SK-N-SH (cell line): ENCODE measurements at regions not wholly inside any gene's neighbourhood (a gene's known extent, or its start where the extent isn't known, plus 50 kb on each side); places are given as distances from the start of the nearest gene placed in this dataset.

Experiments used
- ELF1 ChIP-seq: IDR thresholded peaks from 2 replicates; pipeline ENCODE4 v1.4.0; 2012
- GABPA ChIP-seq: IDR thresholded peaks from 2 replicates; pipeline ENCODE4 v1.4.0; 2012; ENCODE audit warnings: low read depth, mild to moderate bottlenecking
- JUND ChIP-seq: IDR thresholded peaks from 2 replicates; pipeline ENCODE4 v1.4.0; 2012
- MEF2A ChIP-seq: IDR thresholded peaks from 2 replicates; pipeline ENCODE4 v1.4.0; 2012; ENCODE audit warnings: low read depth, borderline replicate concordance
- RFX5 ChIP-seq: IDR thresholded peaks from 2 replicates; pipeline ENCODE4 v1.6.1; 2012; ENCODE audit warnings: mild to moderate bottlenecking, improper control_type of control experiment, low read length
- TF ChIP-seq, protein P1 (sequence below): IDR thresholded peaks from 2 replicates; pipeline ENCODE4 v1.6.1; 2012; ENCODE audit warnings: mild to moderate bottlenecking, low read depth, low read length, moderate library complexity
- TF ChIP-seq, protein P2 (sequence below): fragments of 200-600 bp; sonication (generic); IDR thresholded peaks from 2 replicates; pipeline ENCODE4 v1.6.1; 2017; ENCODE audit warnings: antibody characterized with exemption, mild to moderate bottlenecking, moderate library complexity
- TF ChIP-seq, protein P3 (sequence below): IDR thresholded peaks from 2 replicates; pipeline ENCODE4 v1.4.0; 2012; ENCODE audit warnings: low read depth
- TF ChIP-seq, protein P4 (sequence below): fragments of 150-350 bp; IDR thresholded peaks from 2 replicates; pipeline ENCODE4 v1.6.1; 2016; ENCODE audit warnings: mild to moderate bottlenecking, low read depth, low read length
- TF ChIP-seq, protein P5 (sequence below): fragments of 150-350 bp; IDR thresholded peaks from 2 replicates; pipeline ENCODE4 v1.6.1; 2017; ENCODE audit warnings: antibody characterized with exemption, low read length, low read depth, borderline replicate concordance

DNA sequence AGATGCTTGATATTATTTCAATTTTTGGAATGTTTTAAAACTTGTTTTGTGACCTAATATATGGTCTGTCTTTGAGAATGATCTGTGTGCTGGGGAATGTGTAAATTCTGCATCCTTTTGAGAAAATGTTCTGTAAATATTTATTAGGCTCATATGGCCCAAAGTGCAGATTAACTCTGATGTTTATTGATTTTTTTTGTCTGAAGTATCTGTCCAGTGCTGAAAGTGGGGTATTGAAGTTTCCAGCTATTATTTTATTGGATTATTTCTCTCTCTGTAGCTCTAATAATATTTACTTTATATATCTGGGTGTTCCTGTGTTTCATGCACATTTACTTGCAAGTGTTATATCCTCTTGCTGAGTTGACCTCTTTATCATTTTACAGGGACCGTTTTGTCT is 1397.2 kb downstream of the PLA2G4A start:
- TF ChIP-seq JUND, result no peak
- TF ChIP-seq, protein P1, sequence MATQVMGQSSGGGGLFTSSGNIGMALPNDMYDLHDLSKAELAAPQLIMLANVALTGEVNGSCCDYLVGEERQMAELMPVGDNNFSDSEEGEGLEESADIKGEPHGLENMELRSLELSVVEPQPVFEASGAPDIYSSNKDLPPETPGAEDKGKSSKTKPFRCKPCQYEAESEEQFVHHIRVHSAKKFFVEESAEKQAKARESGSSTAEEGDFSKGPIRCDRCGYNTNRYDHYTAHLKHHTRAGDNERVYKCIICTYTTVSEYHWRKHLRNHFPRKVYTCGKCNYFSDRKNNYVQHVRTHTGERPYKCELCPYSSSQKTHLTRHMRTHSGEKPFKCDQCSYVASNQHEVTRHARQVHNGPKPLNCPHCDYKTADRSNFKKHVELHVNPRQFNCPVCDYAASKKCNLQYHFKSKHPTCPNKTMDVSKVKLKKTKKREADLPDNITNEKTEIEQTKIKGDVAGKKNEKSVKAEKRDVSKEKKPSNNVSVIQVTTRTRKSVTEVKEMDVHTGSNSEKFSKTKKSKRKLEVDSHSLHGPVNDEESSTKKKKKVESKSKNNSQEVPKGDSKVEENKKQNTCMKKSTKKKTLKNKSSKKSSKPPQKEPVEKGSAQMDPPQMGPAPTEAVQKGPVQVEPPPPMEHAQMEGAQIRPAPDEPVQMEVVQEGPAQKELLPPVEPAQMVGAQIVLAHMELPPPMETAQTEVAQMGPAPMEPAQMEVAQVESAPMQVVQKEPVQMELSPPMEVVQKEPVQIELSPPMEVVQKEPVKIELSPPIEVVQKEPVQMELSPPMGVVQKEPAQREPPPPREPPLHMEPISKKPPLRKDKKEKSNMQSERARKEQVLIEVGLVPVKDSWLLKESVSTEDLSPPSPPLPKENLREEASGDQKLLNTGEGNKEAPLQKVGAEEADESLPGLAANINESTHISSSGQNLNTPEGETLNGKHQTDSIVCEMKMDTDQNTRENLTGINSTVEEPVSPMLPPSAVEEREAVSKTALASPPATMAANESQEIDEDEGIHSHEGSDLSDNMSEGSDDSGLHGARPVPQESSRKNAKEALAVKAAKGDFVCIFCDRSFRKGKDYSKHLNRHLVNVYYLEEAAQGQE, result no peak
- TF ChIP-seq, protein P2, sequence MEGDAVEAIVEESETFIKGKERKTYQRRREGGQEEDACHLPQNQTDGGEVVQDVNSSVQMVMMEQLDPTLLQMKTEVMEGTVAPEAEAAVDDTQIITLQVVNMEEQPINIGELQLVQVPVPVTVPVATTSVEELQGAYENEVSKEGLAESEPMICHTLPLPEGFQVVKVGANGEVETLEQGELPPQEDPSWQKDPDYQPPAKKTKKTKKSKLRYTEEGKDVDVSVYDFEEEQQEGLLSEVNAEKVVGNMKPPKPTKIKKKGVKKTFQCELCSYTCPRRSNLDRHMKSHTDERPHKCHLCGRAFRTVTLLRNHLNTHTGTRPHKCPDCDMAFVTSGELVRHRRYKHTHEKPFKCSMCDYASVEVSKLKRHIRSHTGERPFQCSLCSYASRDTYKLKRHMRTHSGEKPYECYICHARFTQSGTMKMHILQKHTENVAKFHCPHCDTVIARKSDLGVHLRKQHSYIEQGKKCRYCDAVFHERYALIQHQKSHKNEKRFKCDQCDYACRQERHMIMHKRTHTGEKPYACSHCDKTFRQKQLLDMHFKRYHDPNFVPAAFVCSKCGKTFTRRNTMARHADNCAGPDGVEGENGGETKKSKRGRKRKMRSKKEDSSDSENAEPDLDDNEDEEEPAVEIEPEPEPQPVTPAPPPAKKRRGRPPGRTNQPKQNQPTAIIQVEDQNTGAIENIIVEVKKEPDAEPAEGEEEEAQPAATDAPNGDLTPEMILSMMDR, result no peak
- no peak for TF ChIP-seq MEF2A
- TF ChIP-seq, protein P3, sequence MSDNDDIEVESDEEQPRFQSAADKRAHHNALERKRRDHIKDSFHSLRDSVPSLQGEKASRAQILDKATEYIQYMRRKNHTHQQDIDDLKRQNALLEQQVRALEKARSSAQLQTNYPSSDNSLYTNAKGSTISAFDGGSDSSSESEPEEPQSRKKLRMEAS, result no peak
- TF ChIP-seq ELF1, result no peak
- TF ChIP-seq, protein P4, sequence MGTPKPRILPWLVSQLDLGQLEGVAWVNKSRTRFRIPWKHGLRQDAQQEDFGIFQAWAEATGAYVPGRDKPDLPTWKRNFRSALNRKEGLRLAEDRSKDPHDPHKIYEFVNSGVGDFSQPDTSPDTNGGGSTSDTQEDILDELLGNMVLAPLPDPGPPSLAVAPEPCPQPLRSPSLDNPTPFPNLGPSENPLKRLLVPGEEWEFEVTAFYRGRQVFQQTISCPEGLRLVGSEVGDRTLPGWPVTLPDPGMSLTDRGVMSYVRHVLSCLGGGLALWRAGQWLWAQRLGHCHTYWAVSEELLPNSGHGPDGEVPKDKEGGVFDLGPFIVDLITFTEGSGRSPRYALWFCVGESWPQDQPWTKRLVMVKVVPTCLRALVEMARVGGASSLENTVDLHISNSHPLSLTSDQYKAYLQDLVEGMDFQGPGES, result no peak
- TF ChIP-seq, protein P5, sequence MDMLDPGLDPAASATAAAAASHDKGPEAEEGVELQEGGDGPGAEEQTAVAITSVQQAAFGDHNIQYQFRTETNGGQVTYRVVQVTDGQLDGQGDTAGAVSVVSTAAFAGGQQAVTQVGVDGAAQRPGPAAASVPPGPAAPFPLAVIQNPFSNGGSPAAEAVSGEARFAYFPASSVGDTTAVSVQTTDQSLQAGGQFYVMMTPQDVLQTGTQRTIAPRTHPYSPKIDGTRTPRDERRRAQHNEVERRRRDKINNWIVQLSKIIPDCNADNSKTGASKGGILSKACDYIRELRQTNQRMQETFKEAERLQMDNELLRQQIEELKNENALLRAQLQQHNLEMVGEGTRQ, result no peak
- TF ChIP-seq GABPA, result no peak
- no peak for TF ChIP-seq RFX5
